ENCODE measurements at regions not wholly inside any gene's neighbourhood (a gene's known extent, or its start where the extent isn't known, plus 50 kb on each side); places are given as distances from the start of the nearest gene placed in this dataset.

DNA sequence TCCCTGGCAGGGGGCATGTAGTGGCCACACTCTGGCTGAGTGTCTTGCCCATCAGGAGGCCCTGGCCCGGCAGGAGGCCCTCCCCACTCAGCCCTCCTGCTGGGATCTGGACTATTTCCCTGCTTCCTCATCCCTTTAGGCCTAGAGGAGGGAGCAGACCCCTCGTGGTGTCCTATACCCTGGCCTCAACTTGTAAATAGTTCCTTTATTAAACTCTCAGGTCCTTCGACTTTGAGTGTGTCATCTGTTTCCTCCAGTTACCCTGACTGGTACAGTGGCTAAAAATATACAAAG is 166.7 kb upstream of the GLI2 start:
- H3K36me3 ChIP-seq = no peaks in the 10 kb centered on the region
- intact Hi-C loops (cut with DNase I) = no loop called here
- H3K27me3 ChIP-seq = peaks cover 0 to 45% (median 0%) of the 10 kb centered on the region in 4 donors
- 29 to 45% methylated on average over 2 of the region's 3 CpGs for WGBS, 2 donors
- H3K4me3 ChIP-seq = no peak overlapping the region
- DNase-seq = no peak
- H3K4me1 ChIP-seq = peaks cover 0 to 20% (median 5%) of the 10 kb centered on the region in 3 donors
- no peaks in the 10 kb centered on the region for H3K9me3 ChIP-seq
- no peak for TF ChIP-seq POLR2A (IDR thresholded peaks at IDR 0.05)
- TF ChIP-seq CTCF (IDR thresholded peaks at IDR 0.05) = no peak
- H3K27ac ChIP-seq = no peak overlapping the region

GRCh38 chr2:120570001-120570400 is 165.7 kb upstream of the GLI2 start:
- no peak overlapping the region for H3K4me3 ChIP-seq
- no peaks in the 10 kb centered on the region for H3K9me3 ChIP-seq
- WGBS, 2 donors = 80% methylated on average over 1 of the region's 12 CpGs; no CpG with 5 or more reads in 1 of the 2 donors
- intact Hi-C loops (cut with DNase I) = no loop called here
- H3K36me3 ChIP-seq = no peaks in the 10 kb centered on the region
- H3K27me3 ChIP-seq = peaks cover 0 to 45% (median 0%) of the 10 kb centered on the region in 4 donors
- H3K27ac ChIP-seq = no peak overlapping the region
- H3K4me1 ChIP-seq = peaks cover 0 to 14% (median 0%) of the 10 kb centered on the region in 3 donors
- TF ChIP-seq CTCF (IDR thresholded peaks at IDR 0.05) = no peak
- TF ChIP-seq POLR2A (IDR thresholded peaks at IDR 0.05) = no peak
- DNase-seq = no peak

- intact Hi-C loops (cut with DNase I) = no loop called here
- Histone ChIP-seq H3K27me3 (peaks cover 0 to 45% (median 0%) of the 10 kb centered on the region in 4 donors), H3K9me3 (no peaks in the 10 kb centered on the region), H3K27ac (no peak overlapping the region), H3K4me3 (no peak overlapping the region), H3K4me1 (peaks cover 0 to 14% (median 0%) of the 10 kb centered on the region in 3 donors), H3K36me3 (no peaks in the 10 kb centered on the region)
- TF ChIP-seq POLR2A (IDR thresholded peaks at IDR 0.05) (no peak), CTCF (IDR thresholded peaks at IDR 0.05) (no peak)
- 61 to 93% methylated on average over 4 to 6 of the region's 7 CpGs for WGBS, 2 donors
- no peak for DNase-seq
Observed at GRCh38 chr2:120570546-120570945, 165.1 kb upstream of the GLI2 start.

DNA sequence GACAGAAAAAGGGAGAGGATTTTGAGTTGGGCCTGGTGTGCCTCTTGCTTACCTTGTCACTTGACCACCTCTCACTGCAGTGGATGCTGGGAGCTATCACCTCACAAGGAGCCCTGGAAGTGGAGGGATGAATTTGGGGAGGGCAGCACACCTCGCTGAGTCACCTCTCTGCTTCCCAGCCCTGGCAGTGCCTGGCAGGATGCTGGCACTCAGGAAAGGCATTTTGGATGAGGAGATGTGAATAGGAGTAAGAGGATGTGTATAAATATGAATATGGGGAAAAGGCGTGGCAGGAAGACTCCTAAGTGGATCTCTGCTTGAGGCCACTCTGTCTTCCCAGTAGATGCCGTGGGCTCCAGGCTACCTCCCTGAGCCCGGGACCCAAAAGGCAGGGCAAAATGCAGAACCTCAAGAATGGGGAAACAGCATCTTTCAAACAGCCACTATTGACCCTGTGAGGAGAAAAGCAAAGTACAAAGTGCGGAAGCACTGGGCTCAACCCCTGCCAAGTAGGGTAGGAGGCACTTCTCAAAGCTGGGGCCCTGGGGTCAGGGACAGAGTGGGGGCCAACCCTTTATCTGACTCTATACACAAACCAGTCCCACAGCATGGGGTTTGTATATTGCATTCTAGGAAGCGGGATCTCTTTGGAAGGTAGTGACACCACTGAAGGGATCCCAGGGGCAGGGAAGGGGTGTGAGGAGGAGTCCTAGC is 164.5 kb upstream of the GLI2 start:
- WGBS, 2 donors = 74 to 82% methylated on average over 5 to 6 of the region's 6 CpGs
- Histone ChIP-seq H3K4me1 (peaks cover 0 to 10% (median 0%) of the 10 kb centered on the region in 3 donors), H3K9me3 (no peaks in the 10 kb centered on the region), H3K4me3 (no peak overlapping the region), H3K36me3 (no peaks in the 10 kb centered on the region), H3K27ac (no peak overlapping the region), H3K27me3 (peaks cover 0 to 45% (median 0%) of the 10 kb centered on the region in 4 donors)
- TF ChIP-seq POLR2A (IDR thresholded peaks at IDR 0.05) (no peak), CTCF (IDR thresholded peaks at IDR 0.05) (no peak)
- intact Hi-C loops (cut with DNase I) = no loop called here
- no peak for DNase-seq

DNA sequence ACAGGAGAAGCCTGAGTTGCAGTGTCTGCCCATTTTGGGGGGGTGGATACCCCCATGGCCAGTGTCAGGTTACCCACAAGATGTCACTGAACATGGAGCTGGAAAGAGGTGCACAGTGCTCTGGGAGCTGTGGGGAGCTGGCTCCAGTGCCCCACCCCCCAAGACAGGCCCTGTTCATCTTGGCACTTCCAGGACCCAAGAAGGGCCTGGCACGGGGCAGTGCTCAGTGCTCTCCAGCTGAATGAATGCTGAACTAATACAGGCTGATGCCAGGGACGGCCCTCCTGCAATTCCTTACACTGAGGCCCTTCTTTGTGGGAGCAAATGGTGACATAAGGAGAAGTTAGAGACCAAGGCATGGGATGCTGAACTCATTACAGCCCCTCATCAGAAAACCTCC is 163.4 kb upstream of the GLI2 start:
- H3K36me3 ChIP-seq = no peaks in the 10 kb centered on the region
- peaks cover 0 to 47% (median 0%) of the 10 kb centered on the region in 4 donors for H3K27me3 ChIP-seq
- DNase-seq = no peak
- no peaks in the 10 kb centered on the region for H3K9me3 ChIP-seq
- intact Hi-C loops (cut with DNase I) = no loop called here
- TF ChIP-seq CTCF (IDR thresholded peaks at IDR 0.05) = no peak
- no peak for TF ChIP-seq POLR2A (IDR thresholded peaks at IDR 0.05)
- H3K4me3 ChIP-seq = no peak overlapping the region
- H3K4me1 ChIP-seq = peaks cover 0 to 11% (median 8%) of the 10 kb centered on the region in 3 donors
- H3K27ac ChIP-seq = no peak overlapping the region
- WGBS, 2 donors = 100% methylated on average over 2 of the region's 2 CpGs; no CpG with 5 or more reads in 1 of the 2 donors

Data from esophagus squamous epithelium (tissue), 5 donors.